Peyer's patch (tissue), 4 donors: ENCODE measurements at regions not wholly inside any gene's neighbourhood (a gene's known extent, or its start where the extent isn't known, plus 50 kb on each side); places are given as distances from the start of the nearest gene placed in this dataset.

ENCODE experiments used
- DNase-seq, 3 donors: peaks; one replicate each; pipeline ENCODE4 v3.0.0-alpha.2; 2017 to 2019
- H3K27ac ChIP-seq, 4 donors: fragments of 200-600 bp; sonication (generic); one replicate each; pipeline ENCODE4 v1.5.1; 2016 to 2019
- H3K27me3 ChIP-seq, 2 donors: fragments of 200-600 bp; sonication (generic); one replicate each; pipeline ENCODE4 v1.5.1; 2019
- H3K36me3 ChIP-seq, 3 donors: fragments of 200-600 bp; sonication (generic); one replicate each; pipeline ENCODE4 v1.5.1; 2016 to 2019
- H3K4me1 ChIP-seq, 4 donors: fragments of 200-600 bp; sonication (generic); one replicate each; pipeline ENCODE4 v1.5.1; 2016 to 2019
- H3K4me3 ChIP-seq, 4 donors: fragments of 200-600 bp; sonication (generic); 1 replicate in 3 of 4; 2 replicates in 1 of 4; pipeline ENCODE4 v1.5.1; 2016 to 2019; ENCODE audit warnings: mild to moderate bottlenecking in 1 of 4
- H3K9me3 ChIP-seq, 4 donors: fragments of 200-600 bp; sonication (generic); one replicate each; pipeline ENCODE4 v1.5.1; 2016 to 2019; ENCODE audit warnings: mild to moderate bottlenecking in 1 of 4
- CTCF ChIP-seq, 6 experiments: fragments of 450-650 bp in 4 of 6; fragments of 200-600 bp in 2 of 6; sonication (generic) in 1 of 6; IDR thresholded peaks; one replicate each; pipeline ENCODE4 v1.5.1; 2017 to 2019; ENCODE audit warnings: antibody characterized with exemption in 6 of 6, mild to moderate bottlenecking in 3 of 6, moderate library complexity in 1 of 6
- POLR2A ChIP-seq, 2 donors: fragments of 450-650 bp; IDR thresholded peaks; one replicate each; pipeline ENCODE4 v1.5.1; 2017; ENCODE audit warnings: antibody characterized with exemption in 2 of 2, mild to moderate bottlenecking in 2 of 2, moderate library complexity in 2 of 2

GRCh38 chr19:30882411-30883005 is 466.7 kb downstream of the TSHZ3 start:
- TF ChIP-seq CTCF (IDR thresholded peaks at IDR 0.05) (no peak), POLR2A (IDR thresholded peaks at IDR 0.05) (no peak)
- H3K9me3 ChIP-seq, result no peaks in the 10 kb centered on the region
- H3K4me3 ChIP-seq, result no peak overlapping the region
- H3K27ac ChIP-seq, result no peak overlapping the region
- no peaks in the 10 kb centered on the region for H3K4me1 ChIP-seq
- no peak for DNase-seq
- no peaks in the 10 kb centered on the region for H3K36me3 ChIP-seq
- no peaks in the 10 kb centered on the region for H3K27me3 ChIP-seq

- Histone ChIP-seq H3K27me3 (no peaks in the 10 kb centered on the region), H3K4me3 (no peak overlapping the region), H3K4me1 (no peaks in the 10 kb centered on the region), H3K27ac (no peak overlapping the region), H3K9me3 (no peaks in the 10 kb centered on the region), H3K36me3 (no peaks in the 10 kb centered on the region)
- TF ChIP-seq CTCF (IDR thresholded peaks at IDR 0.05) (no peak), POLR2A (IDR thresholded peaks at IDR 0.05) (no peak)
- DNase-seq, result no peak
Measured at GRCh38 chr19:30881930-30882329, 467.3 kb downstream of the TSHZ3 start.

DNA sequence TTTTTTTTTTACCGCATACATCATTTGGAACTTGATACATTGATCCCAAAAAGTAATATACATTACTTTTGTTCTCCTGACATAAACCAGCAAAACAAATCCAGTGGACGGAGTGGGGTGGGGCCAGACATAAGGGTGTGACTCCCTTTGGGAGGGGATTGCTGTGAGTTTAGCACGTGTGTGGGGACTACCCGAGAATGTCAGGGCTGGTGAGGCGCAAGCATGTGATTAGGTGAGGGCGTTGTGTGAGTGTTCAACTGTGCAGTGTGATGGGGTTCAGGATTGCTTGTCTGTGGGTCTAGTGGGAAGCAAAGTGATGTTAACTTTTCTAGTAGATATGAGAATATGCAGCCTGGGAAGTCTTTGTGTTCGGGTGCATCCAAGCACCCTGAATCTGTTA is 468.0 kb downstream of the TSHZ3 start:
- H3K27ac ChIP-seq, result no peak overlapping the region
- no peak overlapping the region for H3K4me3 ChIP-seq
- DNase-seq, result no peak
- TF ChIP-seq POLR2A (IDR thresholded peaks at IDR 0.05) (no peak), CTCF (IDR thresholded peaks at IDR 0.05) (no peak)
- H3K27me3 ChIP-seq, result no peaks in the 10 kb centered on the region
- no peaks in the 10 kb centered on the region for H3K36me3 ChIP-seq
- H3K4me1 ChIP-seq, result no peaks in the 10 kb centered on the region
- H3K9me3 ChIP-seq, result no peaks in the 10 kb centered on the region

DNA sequence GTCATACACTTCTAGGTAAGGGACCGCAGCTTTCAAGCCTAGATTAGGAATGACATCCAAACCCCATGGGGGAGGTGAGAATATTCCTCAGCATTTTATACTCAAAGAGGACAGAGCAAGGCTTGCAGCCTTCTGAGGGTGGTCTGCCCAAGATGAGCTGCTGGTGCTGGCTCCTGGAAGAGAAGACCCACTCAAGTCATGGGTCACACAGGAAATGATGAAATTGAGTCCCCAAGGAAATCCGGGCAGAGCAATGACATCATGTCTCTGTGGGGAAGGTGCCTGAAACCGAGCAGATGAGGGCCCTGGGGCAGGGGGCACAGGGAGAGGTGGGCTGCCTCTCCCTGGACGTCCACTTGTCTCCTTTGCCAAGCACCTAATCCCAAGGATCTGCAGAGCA is 468.7 kb downstream of the TSHZ3 start:
- H3K27me3 ChIP-seq, result no peaks in the 10 kb centered on the region
- H3K9me3 ChIP-seq, result no peaks in the 10 kb centered on the region
- H3K4me1 ChIP-seq, result no peaks in the 10 kb centered on the region
- H3K27ac ChIP-seq, result no peak overlapping the region
- no peak overlapping the region for H3K4me3 ChIP-seq
- DNase-seq, result no peak
- TF ChIP-seq CTCF (IDR thresholded peaks at IDR 0.05) (no peak), POLR2A (IDR thresholded peaks at IDR 0.05) (no peak)
- H3K36me3 ChIP-seq, result no peaks in the 10 kb centered on the region

DNA sequence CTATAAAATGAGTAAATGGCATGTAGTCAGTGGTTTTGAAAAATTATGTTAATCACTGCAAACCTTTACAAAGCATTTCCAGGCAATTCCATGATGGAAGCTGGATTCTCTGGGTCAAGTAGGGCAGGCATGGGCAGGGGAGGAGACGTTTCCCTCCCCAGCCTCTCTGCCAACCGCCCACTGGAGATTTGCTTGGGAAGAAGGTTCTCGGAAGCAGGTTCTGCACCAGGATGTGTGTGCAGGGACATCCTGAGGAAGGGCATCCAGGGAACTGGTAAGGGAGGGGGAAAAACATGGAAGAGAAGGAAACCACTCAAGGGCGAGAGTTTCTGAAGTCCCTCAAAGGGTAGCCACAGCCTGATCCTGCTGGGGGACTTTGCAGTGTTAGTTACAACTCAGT is 469.1 kb downstream of the TSHZ3 start:
- Histone ChIP-seq H3K36me3 (no peaks in the 10 kb centered on the region), H3K27ac (no peak overlapping the region), H3K9me3 (no peaks in the 10 kb centered on the region), H3K27me3 (no peaks in the 10 kb centered on the region), H3K4me1 (no peaks in the 10 kb centered on the region), H3K4me3 (no peak overlapping the region)
- no peak for TF ChIP-seq CTCF (IDR thresholded peaks at IDR 0.05)
- TF ChIP-seq POLR2A (IDR thresholded peaks at IDR 0.05), result no peak
- no peak for DNase-seq

GRCh38 chr19:30879736-30880135 is 469.5 kb downstream of the TSHZ3 start:
- H3K4me1 ChIP-seq, result no peaks in the 10 kb centered on the region
- TF ChIP-seq POLR2A (IDR thresholded peaks at IDR 0.05) (no peak), CTCF (IDR thresholded peaks at IDR 0.05) (no peak)

More at GRCh38 chr19:30879736-30880135, 469.5 kb downstream of the TSHZ3 start:
- Histone ChIP-seq H3K9me3 (no peaks in the 10 kb centered on the region), H3K4me3 (no peak overlapping the region), H3K27ac (no peak overlapping the region), H3K36me3 (no peaks in the 10 kb centered on the region), H3K27me3 (no peaks in the 10 kb centered on the region)
- DNase-seq, result no peak
